SJSA1 (cell line): ENCODE measurements at regions not wholly inside any gene's neighbourhood (a gene's known extent, or its start where the extent isn't known, plus 50 kb on each side); places are given as distances from the start of the nearest gene placed in this dataset.
A peak's percentile ranks its signal among the peaks of the same experiment; 100 is the strongest.
"Not testable (repeated sequence)": the region's sequence is repeated elsewhere in the genome, so short reads cannot be mapped to it uniquely, and the experiment has no call there.

Experiments
- DNase-seq, 2 experiments: peaks; one replicate each; pipeline ENCODE4 v3.0.0-alpha.2; 2015 to 2020; ENCODE audit warnings: low spot score in 2 of 2, low read depth in 1 of 2
- H3K27ac ChIP-seq: fragments of 250-450 bp; sonication (Bioruptor Pico); 2 replicates; pipeline ENCODE4 v1.5.1; 2020; ENCODE audit warnings: mild to moderate bottlenecking, moderate library complexity
- H3K27me3 ChIP-seq: fragments of 250-450 bp; sonication (Bioruptor Pico); replicated peaks from 2 replicates; pipeline ENCODE4 v1.5.1; 2020; ENCODE audit warnings: mild to moderate bottlenecking, moderate library complexity
- H3K36me3 ChIP-seq: fragments of 250-450 bp; sonication (Bioruptor Pico); 2 replicates; pipeline ENCODE4 v1.5.1; 2020; ENCODE audit warnings: mild to moderate bottlenecking
- H3K4me1 ChIP-seq: fragments of 250-450 bp; sonication (Bioruptor Pico); replicated peaks from 2 replicates; pipeline ENCODE4 v1.6.1; 2021; ENCODE audit warnings: mild to moderate bottlenecking
- H3K4me3 ChIP-seq: fragments of 250-450 bp; sonication (Bioruptor Pico); 2 replicates; pipeline ENCODE4 v1.5.1; 2020; ENCODE audit warnings: mild to moderate bottlenecking
- H3K9me3 ChIP-seq: fragments of 250-450 bp; sonication (Bioruptor Pico); replicated peaks from 2 replicates; pipeline ENCODE4 v1.5.1; 2020; ENCODE audit warnings: mild to moderate bottlenecking

GRCh38 chr5:177892357-177892665, 103.7 kb downstream of the PROP1 start:
- H3K4me3 ChIP-seq, H3K27me3 ChIP-seq, DNase-seq, H3K9me3 ChIP-seq, H3K27ac ChIP-seq, H3K4me1 ChIP-seq, H3K36me3 ChIP-seq: not testable (repeated sequence)

- H3K4me3 ChIP-seq, H3K27ac ChIP-seq, H3K4me1 ChIP-seq, H3K9me3 ChIP-seq, H3K27me3 ChIP-seq, H3K36me3 ChIP-seq, DNase-seq: not testable (repeated sequence)
Observed at GRCh38 chr5:177891547-177892356, 104.3 kb downstream of the PROP1 start.

GRCh38 chr5:177883295-177883694, 100.6 kb upstream of the FAM153A start:
- not testable (repeated sequence) for H3K36me3 ChIP-seq, H3K4me3 ChIP-seq, DNase-seq, H3K9me3 ChIP-seq, H3K4me1 ChIP-seq, H3K27ac ChIP-seq, H3K27me3 ChIP-seq

DNA sequence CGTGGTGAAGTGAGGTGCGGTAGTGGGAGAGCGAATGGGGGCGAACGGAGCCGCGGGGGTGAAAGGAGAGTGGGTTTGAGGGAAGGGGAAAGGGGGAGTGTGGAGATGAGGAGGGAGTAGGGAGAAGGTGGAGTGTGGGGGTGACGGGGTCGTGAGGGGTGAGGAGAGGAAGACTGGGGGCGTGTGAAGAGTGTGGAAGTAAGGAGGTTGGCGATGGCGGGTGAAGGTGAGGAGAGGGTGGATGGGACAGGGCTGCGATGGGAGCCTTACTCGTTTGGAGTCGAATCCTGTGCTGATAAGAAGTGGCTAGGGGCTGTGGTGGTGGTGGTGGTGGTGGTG, 93.2 kb upstream of the FAM153A start:
- not testable (repeated sequence) for H3K4me3 ChIP-seq, H3K36me3 ChIP-seq, H3K4me1 ChIP-seq, H3K27ac ChIP-seq, DNase-seq, H3K9me3 ChIP-seq, H3K27me3 ChIP-seq

DNA sequence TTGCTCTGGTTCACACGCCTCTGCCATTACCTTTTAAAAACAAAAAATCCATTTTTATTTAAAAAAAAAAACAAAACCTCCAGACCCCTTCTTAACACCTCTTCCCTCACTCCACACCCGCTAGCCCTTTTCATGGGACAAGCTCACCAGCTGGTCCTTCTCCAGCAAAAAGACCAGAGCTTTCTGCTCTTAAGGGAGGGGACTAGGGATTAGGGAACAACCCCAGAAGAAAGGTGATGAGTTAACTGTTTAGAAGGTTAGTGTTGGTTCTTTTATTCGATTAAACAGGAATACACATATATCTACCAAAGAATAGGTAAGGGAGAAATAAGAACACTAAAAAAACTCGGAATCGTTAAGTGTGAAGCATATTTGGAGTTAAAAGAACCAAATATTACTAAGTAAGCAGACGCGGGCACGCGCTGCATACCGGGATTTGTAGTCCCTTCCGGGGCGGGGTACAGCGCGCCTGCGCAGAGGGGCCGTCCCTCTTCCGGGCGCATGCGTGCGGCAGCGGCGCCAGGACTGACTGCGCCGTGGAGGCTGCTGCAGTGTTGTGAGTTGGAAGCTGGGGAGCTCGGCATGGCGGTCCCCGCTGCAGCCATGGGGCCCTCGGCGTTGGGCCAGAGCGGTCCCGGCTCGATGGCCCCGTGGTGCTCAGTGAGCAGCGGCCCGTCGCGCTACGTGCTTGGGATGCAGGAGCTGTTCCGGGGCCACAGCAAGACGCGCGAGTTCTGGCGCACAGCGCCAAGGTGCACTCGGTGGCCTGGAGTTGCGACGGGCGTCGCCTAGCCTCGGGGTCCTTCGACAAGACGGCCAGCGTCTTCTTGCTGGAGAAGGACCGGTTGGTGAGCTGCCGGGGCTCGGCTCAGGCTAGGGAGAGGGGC, 92.6 kb upstream of the FAM153A start:
- not testable (repeated sequence) for H3K4me1 ChIP-seq, H3K9me3 ChIP-seq, H3K27me3 ChIP-seq, H3K36me3 ChIP-seq, H3K27ac ChIP-seq
- peak overlapping the region; percentile 44 for H3K4me3 ChIP-seq
- peak; percentile 54 to 78 for DNase-seq

DNA sequence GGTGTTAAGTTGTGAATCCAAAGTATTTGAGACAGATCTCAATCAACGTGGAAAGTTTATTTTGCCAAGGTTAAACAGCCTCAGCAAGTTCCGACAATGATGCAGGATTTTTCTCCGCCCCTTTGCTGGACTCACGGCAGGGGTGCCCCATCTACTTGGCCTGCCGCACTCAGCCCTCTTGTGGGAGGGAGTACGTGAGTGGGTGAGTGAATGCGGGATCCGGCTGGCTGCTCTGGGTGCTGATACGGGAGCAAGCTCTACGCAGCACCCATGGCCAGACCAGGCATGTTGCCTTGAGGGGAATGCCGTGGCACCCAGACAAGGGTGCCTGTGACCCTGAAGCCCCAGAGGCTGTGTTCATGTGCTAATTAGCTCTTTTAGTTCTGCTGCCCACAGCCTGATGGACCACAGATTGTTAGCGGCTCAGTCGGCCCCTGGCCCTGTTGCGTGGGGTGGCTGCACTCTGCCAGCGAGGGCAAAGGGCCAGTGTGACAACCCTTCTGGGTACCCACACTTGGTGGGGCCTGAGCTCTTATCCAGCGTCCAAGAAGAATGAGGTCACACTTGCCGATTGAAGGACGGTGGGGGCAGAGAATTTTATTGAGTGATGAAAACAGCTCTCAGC, 81.2 kb upstream of the FAM153A start:
- H3K4me1 ChIP-seq, H3K4me3 ChIP-seq: not testable (repeated sequence)

DNA sequence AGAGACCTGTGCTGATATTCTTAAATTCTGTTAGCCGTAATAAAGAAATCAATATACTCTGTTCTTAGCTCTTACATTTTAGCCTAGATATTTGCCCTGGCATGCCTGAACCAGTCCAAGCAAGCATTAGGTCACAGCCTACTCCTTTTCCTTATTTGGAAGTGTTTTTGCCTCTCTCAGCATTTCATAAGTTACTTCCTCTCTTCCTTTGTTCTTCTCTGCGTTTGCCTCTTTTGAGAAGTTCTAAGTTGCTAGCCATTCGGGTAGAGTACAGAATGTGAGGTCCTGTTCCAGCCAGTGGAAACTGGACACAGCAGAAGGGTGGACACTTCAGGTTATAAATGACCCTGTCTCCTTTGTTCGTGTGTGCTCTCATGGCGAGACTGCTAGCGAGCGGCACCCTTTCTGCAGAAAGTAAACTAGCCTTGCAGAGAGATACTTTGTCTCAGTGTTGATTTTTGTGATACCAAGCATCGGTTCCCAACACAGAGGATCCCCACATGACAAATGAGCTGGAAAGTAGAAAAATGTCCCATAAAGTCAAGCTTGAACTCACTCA, 75.0 kb upstream of the FAM153A start:
- not testable (repeated sequence) for H3K4me1 ChIP-seq, DNase-seq, H3K27ac ChIP-seq, H3K4me3 ChIP-seq, H3K9me3 ChIP-seq, H3K36me3 ChIP-seq, H3K27me3 ChIP-seq

More for the DNA sequence above, 81.2 kb upstream of the FAM153A start:
- not testable (repeated sequence) for H3K9me3 ChIP-seq, DNase-seq, H3K36me3 ChIP-seq, H3K27me3 ChIP-seq, H3K27ac ChIP-seq

- not testable (repeated sequence) for DNase-seq, H3K36me3 ChIP-seq
Observed at GRCh38 chr5:177856474-177856873, 73.8 kb upstream of the FAM153A start.

GRCh38 chr5:177847914-177848313, 65.2 kb upstream of the FAM153A start:
- not testable (repeated sequence) for H3K4me3 ChIP-seq, H3K27ac ChIP-seq, H3K36me3 ChIP-seq, H3K4me1 ChIP-seq, H3K27me3 ChIP-seq, H3K9me3 ChIP-seq, DNase-seq

More at GRCh38 chr5:177856474-177856873, 73.8 kb upstream of the FAM153A start:
- not testable (repeated sequence) for H3K4me1 ChIP-seq, H3K9me3 ChIP-seq, H3K4me3 ChIP-seq, H3K27me3 ChIP-seq, H3K27ac ChIP-seq

GRCh38 chr5:177846598-177846997, 63.9 kb upstream of the FAM153A start:
- not testable (repeated sequence) for H3K27ac ChIP-seq, H3K9me3 ChIP-seq, H3K36me3 ChIP-seq, H3K27me3 ChIP-seq, DNase-seq, H3K4me1 ChIP-seq, H3K4me3 ChIP-seq

DNA sequence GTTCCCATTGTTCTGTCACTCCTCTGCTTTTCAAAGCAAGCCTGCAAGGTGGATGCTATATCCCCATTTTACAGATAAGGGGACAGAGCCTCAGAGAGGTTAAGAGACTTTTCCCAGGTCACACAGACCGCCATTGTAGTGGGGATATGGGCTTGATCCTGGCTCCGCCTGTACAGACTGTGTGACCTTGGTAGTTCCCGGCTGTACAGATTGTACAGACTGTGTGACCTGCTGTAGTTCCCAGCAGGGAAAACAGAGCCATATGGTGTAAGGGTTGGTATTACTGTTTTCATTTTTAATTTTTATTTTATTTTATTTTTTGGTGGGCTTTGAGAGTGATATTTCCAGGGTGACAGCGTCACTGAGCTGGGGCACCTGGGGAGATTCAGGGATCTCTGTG, 63.2 kb upstream of the FAM153A start:
- DNase-seq, H3K9me3 ChIP-seq, H3K36me3 ChIP-seq, H3K4me1 ChIP-seq, H3K4me3 ChIP-seq, H3K27me3 ChIP-seq, H3K27ac ChIP-seq: not testable (repeated sequence)

DNA sequence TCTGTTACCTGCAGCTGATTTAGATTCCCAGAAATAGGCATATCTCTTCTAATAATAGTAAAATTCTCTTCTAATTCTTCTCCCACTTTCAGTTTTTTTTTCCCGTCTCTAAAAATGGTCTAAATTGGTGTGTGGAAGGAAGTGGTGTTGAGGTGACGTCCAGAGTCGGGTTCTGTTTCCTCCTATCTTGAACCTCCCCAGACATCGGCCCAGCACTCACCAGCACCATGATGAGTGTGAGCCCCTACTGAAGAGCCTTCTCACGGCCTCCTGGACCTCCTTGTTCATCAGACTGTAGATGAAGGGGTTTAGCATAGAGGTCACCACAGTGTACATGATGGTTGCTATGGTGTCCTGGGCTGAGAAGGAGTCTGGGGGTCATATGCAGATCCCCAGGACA, 53.5 kb upstream of the FAM153A start:
- not testable (repeated sequence) for H3K27ac ChIP-seq, DNase-seq, H3K36me3 ChIP-seq, H3K4me3 ChIP-seq, H3K4me1 ChIP-seq, H3K27me3 ChIP-seq, H3K9me3 ChIP-seq
